ENCODE measurements at regions not wholly inside any gene's neighbourhood (a gene's known extent, or its start where the extent isn't known, plus 50 kb on each side); places are given as distances from the start of the nearest gene placed in this dataset.
A peak's percentile ranks its signal among the peaks of the same experiment; 100 is the strongest.

DNA sequence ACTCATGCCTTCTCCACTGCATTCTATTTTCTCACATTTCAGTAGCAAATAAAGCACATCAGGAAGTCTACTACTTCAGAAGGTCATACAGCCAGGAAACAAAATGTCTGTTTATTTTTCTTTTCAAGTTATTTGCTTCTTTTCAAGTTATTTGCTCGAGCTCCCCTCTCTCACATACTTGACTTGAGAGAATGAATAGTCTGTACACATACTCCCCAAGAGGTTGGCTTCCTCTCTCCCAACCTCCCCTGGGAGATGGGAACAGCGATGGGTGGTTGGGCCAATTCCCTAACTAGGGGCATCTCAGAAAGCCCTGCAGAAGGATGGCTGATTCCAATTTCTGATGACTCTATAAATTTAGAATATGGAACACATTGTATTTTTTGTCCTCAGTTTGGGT, 64.7 kb upstream of the PTPN13 start:
- DNase-seq: no peak

DNA sequence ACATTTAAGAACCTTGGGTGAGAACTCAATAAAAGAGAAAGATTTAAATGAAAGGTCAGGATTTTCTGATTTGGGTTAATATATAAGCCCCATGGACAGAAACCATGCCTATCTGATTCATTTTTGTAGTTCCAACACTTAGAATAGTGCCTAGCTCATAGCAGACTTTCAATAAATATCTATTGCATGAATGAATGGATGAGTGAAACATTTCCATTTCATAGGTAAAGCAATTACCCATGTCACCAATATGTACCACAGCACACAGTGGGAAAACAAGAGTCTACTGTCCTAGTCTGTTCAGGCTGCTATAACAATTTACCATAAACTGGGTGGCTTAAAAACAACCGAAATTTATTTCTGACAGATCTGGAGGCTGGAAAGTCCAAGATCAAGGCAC, 63.9 kb upstream of the PTPN13 start:
- DNase-seq: no peak

DNA sequence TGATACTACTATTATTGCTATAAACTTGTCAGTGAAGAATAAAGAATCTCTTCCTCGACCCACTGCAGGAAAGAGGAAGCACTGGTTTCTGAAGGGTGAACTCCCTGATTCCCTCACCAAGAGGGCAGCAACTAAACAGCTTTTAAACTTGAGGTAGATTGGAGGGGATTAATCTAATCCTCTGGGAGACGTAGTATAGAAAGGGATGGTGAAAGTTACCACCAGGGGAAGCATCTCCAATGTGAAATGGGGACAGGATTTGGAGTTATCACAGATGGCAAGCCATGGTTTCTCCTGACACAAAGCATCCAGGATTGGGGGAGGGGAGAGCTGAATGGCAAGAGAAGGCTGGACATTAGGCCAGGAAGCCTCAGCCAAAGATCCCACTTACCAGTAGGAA, 62.7 kb upstream of the PTPN13 start:
- no peak for DNase-seq

DNA sequence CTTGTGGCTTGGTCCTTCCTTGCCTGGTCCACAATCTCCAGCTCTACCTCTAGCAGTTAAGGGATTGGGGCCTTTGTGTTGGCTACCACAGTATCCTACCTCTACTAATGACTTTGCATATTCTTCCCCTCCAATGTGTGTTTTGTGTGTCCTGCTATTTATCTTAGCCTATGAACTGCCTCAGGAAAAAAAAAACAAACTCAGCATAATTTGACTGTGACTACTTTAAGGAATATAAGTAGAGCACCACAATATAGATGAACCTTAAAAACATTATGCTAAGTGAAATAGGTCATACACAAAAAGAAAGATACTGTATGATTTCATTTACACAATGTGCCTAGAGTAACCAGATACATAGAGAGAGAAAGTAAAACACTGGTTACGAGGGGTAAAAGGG, 61.3 kb upstream of the PTPN13 start:
- DNase-seq: no peak

DNA sequence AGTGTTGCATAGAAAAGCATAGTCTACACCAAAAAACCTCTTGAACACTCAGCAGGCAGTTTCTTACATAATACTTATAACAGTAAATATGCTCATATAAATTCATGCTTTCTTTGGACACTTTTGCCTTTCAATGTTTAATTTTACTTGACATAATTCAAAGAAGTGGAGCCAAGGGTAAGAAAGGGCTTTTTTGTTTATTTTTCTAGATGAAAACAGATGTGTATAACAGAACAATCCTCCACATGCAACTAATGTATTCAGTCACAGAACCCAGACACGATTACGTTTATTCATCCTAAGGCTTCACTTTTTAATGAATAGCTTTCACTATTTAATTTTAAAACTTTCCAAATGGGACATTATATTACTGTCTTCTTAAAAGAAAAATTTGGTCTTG, 58.0 kb upstream of the PTPN13 start:
- DNase-seq: no peak

DNA sequence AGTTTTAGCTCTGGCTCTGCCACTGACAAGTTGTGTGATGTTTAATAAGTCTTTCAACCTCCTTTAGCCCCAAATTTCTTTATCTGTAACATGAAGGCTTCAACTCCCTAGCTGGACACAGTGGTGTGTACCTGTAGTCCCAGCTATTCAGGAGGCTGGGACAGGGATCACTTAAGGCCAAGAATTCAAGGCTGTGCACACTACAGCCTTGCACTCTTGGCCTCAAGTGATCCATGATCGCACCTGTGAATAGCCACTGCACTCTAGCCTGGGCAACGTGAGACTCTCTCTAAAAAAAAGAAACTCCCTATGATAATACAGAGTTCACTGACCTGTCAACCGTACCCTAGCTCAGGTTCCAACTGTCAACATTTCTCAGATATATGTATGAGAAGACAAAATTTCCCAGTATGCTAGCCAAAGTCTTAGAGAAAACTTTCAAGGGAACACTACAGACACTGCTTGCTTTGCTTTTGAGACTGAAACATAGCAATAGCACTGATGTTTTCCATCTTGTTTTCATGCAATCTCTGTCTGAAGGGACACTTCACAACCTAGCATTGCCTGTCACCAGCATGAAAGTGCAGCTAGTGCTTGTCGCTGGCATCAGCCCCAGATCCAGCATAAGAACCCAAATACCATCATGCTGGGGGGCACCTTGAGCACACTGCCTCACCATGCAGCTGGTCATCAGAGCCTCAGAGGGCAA, 51.6 kb upstream of the PTPN13 start:
- DNase-seq: no peak

DNA sequence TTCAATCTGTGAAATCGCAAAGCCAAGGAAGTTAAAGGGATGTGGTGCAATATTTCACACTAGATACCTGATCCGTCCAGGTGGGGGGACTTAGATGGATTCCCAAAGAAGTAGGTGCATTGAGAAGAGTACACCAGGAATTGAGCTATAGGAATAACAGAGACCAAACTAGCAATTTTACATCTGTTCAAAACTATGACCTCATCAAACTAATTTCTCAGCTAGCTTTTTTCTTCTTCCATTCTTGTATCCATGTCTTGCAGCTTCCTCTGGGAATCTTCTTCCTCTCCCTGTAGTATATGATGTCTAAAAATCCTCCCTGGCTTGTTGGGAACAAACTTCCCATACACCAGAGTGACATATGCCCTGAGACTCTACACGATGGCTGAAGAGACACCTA, 51.0 kb upstream of the PTPN13 start:
- no peak for DNase-seq

DNA sequence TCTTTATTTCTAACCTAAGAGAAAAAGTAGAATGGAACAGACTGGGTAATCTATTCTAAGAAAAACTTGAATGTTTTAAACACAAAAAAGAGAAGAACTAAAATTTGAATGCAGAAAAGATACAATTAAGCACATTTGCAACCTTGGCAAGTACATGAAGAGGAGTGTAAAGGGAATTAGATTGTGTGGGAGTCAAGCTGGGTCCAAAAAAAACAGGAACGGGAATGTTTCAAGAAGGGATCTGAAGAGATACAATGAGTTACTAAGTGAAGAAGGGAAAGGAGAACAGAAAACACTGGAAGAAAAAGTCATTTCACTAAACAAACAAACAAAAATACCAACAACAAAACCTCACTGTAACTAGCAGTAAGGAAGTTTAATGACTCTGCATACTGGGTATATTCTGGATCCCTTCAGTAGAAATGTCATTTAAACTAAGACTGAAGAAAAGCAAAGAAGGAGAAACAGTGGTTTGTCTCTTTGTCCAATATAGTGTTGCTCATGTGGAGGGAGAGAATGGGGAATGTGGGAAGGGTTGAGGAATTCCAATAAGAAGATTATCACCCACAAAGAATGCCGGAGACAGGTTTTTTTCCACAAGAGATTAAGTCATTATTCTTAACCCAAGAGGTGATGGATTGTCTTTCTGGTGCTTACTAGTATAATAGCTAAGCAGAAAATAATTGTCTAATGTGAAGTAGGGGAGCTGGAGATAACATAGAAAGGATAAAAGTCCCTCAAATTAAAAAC, 50.4 kb upstream of the PTPN13 start:
- DNase-seq: peak in 1 of 2 donors; percentile 6

DNA sequence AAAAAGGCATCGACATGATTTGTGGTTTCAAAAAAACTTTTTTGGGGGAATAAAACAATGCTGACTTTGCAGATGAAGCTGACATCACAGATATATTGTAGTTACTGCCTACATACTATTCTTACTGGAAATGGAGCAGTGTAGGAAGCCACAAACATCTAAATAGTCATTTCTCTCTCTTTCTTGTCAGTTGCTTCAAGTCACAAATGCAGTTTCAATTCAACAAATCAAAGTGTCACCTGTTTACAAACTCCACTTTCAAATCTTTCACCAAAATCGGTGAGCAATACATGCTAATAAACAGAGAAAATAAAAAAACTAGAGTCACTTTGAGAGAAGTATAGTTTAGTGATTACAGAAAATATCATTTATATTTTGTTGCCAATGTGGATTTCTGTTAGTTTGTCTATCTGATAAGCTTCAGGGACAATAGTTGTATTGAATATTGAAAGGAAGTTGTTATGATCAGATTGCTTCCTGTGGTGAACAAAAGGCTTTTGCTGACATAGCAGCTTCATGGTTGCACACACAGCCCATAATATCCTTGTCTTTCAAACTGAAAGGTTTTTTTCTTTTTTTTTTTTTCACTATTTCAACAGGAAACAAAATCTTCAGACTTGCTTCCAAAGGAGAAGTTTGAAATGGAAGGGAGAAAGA, 49.7 kb upstream of the PTPN13 start:
- DNase-seq: no peak

Data from hippocampal formation (tissue), 2 donors.